Hematopoietic multipotent progenitor cell treated with erythropoietin and hydrocortisone succinate and interleukin-3 and kit ligand, for 17 days (in vitro differentiated cells): ENCODE measurements at regions not wholly inside any gene's neighbourhood (a gene's known extent, or its start where the extent isn't known, plus 50 kb on each side); places are given as distances from the start of the nearest gene placed in this dataset.

Experiments used
- DNase-seq: peaks from one replicate; pipeline ENCODE4 v3.0.0-alpha.2; 2015; ENCODE audit warnings: low spot score

DNA sequence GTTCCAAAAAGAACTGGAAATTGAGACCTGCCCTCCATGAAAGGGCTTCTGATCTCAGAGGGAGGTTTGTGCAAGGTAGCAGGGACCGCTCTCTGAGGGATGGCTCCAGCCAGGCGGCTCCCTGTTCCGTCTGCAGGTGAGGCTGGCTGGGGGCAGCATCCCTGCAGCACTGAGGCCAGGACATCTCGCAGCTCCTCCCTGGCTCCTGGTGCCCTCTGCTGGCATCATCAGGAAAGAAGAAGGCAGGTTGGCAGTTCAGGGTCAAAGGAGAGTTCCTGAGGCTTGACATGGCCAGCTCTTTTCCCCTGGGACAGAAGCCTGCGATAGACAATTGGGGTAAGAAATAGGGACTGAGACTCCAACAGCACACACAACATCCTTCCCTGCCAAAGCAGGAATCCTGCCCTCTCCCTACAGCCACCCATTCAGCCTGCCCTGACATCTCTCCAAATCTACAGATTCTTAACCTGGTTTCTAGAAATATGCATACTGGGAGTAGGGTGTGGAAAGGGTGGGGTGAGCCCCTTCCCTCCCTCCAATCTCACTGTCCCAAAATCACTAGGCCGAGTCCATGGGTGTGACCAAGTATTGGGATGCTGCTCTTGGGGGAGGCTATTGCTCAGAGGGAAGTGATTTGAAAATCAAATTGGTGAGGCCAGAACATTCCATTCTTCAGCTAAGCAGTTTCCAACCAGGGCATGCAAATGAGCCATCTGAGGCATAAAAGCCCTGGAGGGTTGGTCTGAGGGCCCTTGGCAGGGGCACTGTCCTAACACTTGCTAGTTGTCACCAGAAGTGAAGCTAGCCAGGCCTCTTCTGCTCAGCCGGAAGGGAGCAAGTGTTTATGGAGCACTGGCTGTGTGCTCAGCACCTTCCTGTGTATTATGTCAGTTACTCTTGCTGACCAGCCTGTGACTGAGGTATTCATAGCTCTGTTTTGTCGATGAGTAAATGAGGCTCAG lies 185.4 kb downstream of the TFCP2L1 start:
- no peak for DNase-seq

- no peak for DNase-seq
Measured at GRCh38 chr2:121101093-121101715, 183.8 kb downstream of the TFCP2L1 start.

- no peak for DNase-seq
Measured at GRCh38 chr2:121102941-121103340, 182.1 kb downstream of the TFCP2L1 start.

GRCh38 chr2:121103960-121104359 lies 181.0 kb downstream of the TFCP2L1 start:
- no peak for DNase-seq

GRCh38 chr2:121104721-121105141 lies 180.3 kb downstream of the TFCP2L1 start:
- DNase-seq, result no peak

DNA sequence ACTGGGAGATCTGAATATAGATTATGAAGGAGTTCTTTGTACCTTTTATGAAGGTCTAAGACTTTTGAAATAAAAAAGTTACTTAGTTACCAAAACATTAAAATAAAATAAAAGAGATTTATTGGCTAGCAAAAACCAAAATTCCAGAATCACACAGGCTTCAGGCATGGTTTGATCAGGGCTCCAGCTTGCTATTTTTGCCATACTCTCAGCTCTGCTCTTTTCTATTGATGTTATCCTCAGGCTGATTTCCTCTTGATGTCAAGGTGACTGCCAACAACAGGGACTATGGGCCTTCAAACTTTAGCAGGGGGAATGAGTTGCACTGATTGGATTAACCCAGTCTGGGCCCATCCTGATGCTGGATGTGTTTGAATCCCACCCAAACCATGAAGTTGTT lies 174.1 kb downstream of the TFCP2L1 start:
- no peak for DNase-seq

GRCh38 chr2:121118951-121119350 lies 166.1 kb downstream of the TFCP2L1 start:
- DNase-seq, result no peak

DNA sequence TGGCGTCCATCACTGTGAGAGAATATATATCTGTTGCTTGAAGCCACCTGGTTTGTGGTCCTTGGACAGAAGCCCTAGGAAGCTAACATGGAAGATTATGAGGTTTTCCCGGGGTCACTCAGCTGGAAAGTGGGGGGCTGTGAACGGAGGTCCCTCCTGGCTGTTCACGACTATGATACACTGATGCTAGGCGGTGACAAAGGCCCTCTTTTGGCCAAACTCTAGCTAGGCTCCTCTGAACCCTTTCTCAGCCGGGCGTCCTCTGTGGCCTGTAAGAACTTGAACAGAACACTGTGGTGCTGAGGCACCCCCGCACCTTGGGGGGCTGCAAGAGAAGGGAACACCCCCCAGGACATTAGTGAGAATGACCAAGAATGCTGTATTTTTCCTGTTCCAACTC lies 164.6 kb downstream of the TFCP2L1 start:
- no peak for DNase-seq

GRCh38 chr2:121120991-121121390 lies 164.0 kb downstream of the TFCP2L1 start:
- DNase-seq, result no peak

GRCh38 chr2:121121661-121122060 lies 163.3 kb downstream of the TFCP2L1 start:
- DNase-seq, result no peak

- DNase-seq, result no peak
Measured at GRCh38 chr2:121123268-121123667, 161.7 kb downstream of the TFCP2L1 start.

DNA sequence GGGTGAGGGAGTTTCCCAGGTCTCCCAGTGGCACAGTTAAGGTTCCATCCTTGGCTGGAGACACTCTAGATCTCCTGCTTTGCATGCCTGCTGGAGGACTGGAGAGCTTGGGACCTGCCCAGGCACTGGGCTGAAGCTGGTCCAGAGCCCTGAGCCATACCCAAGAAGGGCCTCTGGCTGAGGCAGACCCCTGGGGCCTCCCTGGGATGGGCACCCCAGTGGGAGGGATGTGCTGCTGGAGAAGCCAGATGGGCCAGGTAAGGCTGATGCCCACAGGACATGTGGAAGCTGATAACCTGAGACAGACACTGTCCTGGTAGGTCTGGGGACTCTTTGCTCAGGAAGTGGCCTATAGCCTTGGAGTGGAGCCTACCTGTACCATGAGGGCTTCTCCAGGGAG lies 160.7 kb downstream of the TFCP2L1 start:
- DNase-seq, result no peak

DNA sequence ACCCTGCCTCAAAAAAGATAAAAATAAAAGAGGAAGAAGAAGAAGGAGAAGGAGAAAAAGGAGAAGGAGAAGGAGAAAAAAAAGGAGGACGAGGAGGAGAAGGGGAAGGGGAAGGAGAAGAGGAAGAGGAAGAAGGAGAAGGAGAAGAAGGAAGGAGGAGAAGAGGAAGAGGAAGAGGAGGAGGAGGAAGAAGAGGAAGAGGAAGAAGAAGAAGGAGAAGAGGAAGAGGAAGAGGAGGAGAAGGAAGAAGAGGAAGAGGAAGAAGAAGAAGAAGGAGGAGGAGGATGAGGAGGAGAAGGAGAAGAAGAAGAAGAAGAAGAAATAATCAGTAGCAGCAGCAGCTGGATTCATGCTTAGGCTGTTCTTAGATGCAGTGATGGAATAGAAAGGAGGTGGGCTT lies 159.7 kb downstream of the TFCP2L1 start:
- no peak for DNase-seq

DNA sequence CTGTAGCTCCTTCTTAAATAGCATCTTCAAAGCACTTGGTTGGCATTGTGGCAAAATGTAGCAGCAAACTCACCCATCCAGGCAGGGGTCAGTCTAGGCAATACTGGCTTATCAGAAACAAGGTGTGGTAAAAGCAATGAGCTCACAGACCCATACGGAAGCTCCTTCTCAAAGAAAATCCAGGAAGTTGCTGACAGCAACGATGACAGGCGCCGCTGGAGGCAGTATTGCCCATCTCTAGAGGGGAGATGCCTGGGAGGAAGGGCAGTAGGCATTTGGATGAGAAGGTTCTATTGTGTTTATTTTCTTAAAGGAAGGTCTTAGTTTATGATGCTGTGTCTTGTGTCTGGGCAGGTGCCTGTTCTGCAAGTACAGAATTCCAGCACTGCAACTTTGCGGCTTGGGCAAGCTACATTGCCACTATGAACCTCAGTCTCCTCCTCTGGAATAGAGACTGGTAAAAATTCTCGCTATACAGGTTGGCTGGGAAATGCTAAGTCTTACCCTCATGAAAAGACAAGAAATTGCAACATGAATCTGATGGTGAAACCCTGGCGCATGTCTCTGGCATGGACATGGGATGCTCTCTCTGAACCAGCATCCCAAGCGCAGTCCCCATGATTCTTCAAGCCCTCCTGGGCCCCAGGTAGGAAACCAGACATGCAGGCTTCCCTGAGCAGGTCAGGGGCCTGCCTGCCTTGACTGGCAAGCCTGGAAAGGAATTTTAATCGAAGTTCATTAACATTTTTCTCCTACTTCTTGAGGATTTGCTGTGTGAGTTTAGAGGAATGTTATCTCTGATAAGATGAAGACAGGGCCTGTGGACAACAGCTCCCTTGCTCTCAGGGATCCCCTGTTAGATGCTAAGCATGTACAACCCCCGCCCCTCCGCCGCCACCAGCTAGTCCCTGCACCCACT lies 156.0 kb downstream of the TFCP2L1 start:
- no peak for DNase-seq

GRCh38 chr2:121129692-121130091 lies 155.3 kb downstream of the TFCP2L1 start:
- no peak for DNase-seq

- DNase-seq, result no peak
Measured at GRCh38 chr2:121130301-121130850, 154.6 kb downstream of the TFCP2L1 start.

GRCh38 chr2:121131375-121131774 lies 153.6 kb downstream of the TFCP2L1 start:
- no peak for DNase-seq

DNA sequence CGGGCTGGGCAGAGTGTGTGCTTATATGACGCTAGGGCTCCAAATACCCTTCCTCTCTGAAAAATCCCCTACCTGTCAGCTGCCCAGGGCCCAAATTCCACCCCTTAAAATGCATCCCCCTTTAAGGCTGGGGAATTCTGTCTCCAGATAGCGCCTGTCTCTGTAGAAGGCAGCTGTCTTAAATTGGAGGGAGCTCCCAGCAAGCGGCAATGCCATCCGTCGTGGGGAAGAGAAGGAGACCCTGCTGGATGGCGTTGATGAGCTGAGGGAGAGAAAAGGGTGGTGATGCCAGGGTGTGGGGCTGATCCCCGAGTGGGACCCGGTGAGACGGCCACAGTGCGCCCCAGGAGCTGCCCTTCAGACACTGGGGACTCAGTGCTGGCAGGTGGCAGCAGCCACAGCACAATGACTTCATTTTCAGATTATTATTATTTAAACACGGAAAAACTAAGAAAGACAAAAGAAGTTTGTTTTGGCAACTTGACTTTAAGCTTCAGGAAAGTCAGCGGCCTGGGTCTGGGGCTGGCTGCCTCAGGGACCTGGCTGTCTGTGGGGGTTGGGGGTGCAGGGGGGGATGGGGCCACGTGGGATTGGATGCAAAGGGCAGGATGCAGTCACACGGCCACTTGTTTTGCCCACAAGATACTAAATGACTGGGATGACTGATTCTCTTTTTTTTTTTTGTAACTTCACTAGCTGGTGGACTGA lies 152.8 kb downstream of the TFCP2L1 start:
- DNase-seq, result no peak

DNA sequence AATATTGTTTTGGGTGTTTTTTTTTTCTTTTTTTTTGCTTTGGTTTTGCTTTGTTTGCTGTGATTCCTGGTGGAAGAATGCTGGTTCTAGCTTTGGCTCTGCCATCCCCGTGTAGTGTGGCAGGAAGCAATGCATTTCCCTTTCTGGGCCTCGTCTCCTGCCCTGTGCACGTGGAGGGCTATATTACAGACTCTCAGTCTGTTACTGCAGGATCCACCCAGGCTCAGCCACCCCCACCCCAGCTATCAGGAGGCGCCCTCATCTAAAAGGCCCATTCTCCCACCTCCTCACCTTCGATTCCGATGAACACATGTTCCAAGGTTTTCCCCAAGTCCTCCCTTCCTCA lies 152.3 kb downstream of the TFCP2L1 start:
- DNase-seq, result no peak

- no peak for DNase-seq
Measured at GRCh38 chr2:121133551-121134319, 151.3 kb downstream of the TFCP2L1 start.

DNA sequence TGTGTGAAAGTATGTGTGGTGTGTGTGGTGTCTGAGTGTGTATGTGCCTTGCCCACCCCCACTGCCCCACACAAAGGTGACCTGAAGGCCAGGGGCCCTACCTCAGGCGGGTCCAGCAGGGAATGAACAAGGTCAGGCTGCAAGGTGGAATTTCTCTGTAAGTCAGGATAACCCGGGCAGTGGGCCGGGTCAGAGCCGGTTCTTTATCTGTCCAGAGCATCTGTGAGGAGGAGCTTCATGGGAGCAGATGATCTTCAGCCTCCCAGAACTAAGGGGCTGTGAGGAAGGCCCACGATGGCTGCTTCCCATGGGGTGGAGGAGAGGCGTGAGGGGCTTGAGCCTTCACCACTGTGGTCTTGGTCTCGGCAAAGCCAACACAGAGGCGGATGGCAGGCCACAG lies 150.3 kb downstream of the TFCP2L1 start:
- no peak for DNase-seq
